Esophagus muscularis mucosa (tissue), 4 donors: ENCODE measurements at regions not wholly inside any gene's neighbourhood (a gene's known extent, or its start where the extent isn't known, plus 50 kb on each side); places are given as distances from the start of the nearest gene placed in this dataset.
"Not testable (repeated sequence)": the region's sequence is repeated elsewhere in the genome, so short reads cannot be mapped to it uniquely, and the experiment has no call there.

ENCODE experiments used
- CTCF ChIP-seq, 3 experiments: fragments of 200-600 bp in 2 of 3; fragments of 450-650 bp in 1 of 3; sonication (generic) in 2 of 3; IDR thresholded peaks; one replicate each; pipeline ENCODE4 v1.5.1; 2017 to 2019; ENCODE audit warnings: antibody characterized with exemption in 3 of 3, mild to moderate bottlenecking in 2 of 3, moderate library complexity in 1 of 3
- EP300 ChIP-seq: sonication (generic); formaldehyde crosslinking; IDR thresholded peaks from one replicate; pipeline ENCODE4 v1.6.1; 2017; ENCODE audit warnings: antibody characterized with exemption
- POLR2A ChIP-seq: fragments of 450-650 bp; IDR thresholded peaks from one replicate; pipeline ENCODE4 v1.6.1; 2017; ENCODE audit warnings: antibody characterized with exemption, moderate library complexity, mild to moderate bottlenecking, low read depth
- POLR2AphosphoS5 ChIP-seq, 2 donors: sonication (generic); formaldehyde crosslinking; IDR thresholded peaks; one replicate each; pipeline ENCODE4 v1.6.1; 2017; ENCODE audit warnings: antibody characterized with exemption in 2 of 2

GRCh38 chr2:111406616-111407015, 285.9 kb downstream of the BCL2L11 start:
- not testable (repeated sequence) for TF ChIP-seq POLR2A; CTCF (IDR thresholded peaks at IDR 0.05); POLR2AphosphoS5 (IDR thresholded peaks at IDR 0.05); EP300
